IMR-90 (cell line): ENCODE measurements at regions not wholly inside any gene's neighbourhood (a gene's known extent, or its start where the extent isn't known, plus 50 kb on each side); places are given as distances from the start of the nearest gene placed in this dataset.

Source experiments
- ATAC-seq: fragments of 200-7000 bp; cut with Tn5 transposase; 2 replicates; pipeline ENCODE4 v1.9.1; 2020; ENCODE audit warnings: low read depth, mild to moderate bottlenecking, moderate library complexity
- BruUV-seq: library from RNA; stranded (reverse); fragments of 400-500 nt; replicated peaks from 2 replicates; lab custom pipeline; 2021; lab: Mats Ljungman, UMichigan
- CTCF ChIA-PET: fragments of 300-600 bp; formaldehyde crosslinking; extraction: SDS; loops from one replicate; lab custom pipeline; 2021; ENCODE audit warnings: antibody characterized with exemption; lab: Yijun Ruan, JAX
- POLR2A ChIA-PET: fragments of 300-600 bp; sonication (Branson Sonifier 250); formaldehyde crosslinking; loops from one replicate; lab custom pipeline; 2022; ENCODE audit warnings: antibody characterized with exemption; ENCODE audit not compliant: unreplicated experiment; lab: Charles Lee
- DNase-seq: peaks from one replicate; pipeline ENCODE4 v3.0.0; 2013
- H2AFZ ChIP-seq: replicated peaks from 2 replicates; pipeline ENCODE3; 2013; ENCODE audit warnings: low read length, mild to moderate bottlenecking; ENCODE audit not compliant: poor library complexity
- H2AK5ac ChIP-seq: 2 replicates; pipeline ENCODE4 v1.6.1; 2013; ENCODE audit warnings: low read depth, low read length, inconsistent platforms
- H2AK9ac ChIP-seq: replicated peaks from 2 replicates; pipeline ENCODE3; 2013; ENCODE audit warnings: mild to moderate bottlenecking, low read depth, low read length, moderate library complexity; ENCODE audit not compliant: poor library complexity
- H2BK120ac ChIP-seq: 2 replicates; pipeline ENCODE4 v1.6.1; 2013; ENCODE audit warnings: low read depth, low read length, inconsistent platforms
- H2BK15ac ChIP-seq: 3 replicates; pipeline ENCODE4 v1.6.1; 2013; ENCODE audit warnings: low read depth, low read length, inconsistent platforms
- H2BK20ac ChIP-seq: 2 replicates; pipeline ENCODE4 v1.6.1; 2013; ENCODE audit warnings: low read depth, mild to moderate bottlenecking, inconsistent platforms, low read length, moderate library complexity
- H2BK5ac ChIP-seq: 2 replicates; pipeline ENCODE4 v1.6.1; 2013; ENCODE audit warnings: mild to moderate bottlenecking, low read depth, low read length, inconsistent platforms; ENCODE audit not compliant: poor library complexity, severe bottlenecking
- H3K14ac ChIP-seq: replicated peaks from 2 replicates; pipeline ENCODE4 v1.6.1; 2013; ENCODE audit warnings: low read depth, low read length, inconsistent platforms
- H3K18ac ChIP-seq: 2 replicates; pipeline ENCODE4 v1.6.1; 2013; ENCODE audit warnings: low read depth, low read length, control low read depth
- H3K23ac ChIP-seq: 2 replicates; pipeline ENCODE4 v1.6.1; 2013; ENCODE audit warnings: low read depth, low read length, inconsistent platforms
- H3K27ac ChIP-seq: 2 replicates; pipeline ENCODE4 v1.5.1; 2013; ENCODE audit warnings: mild to moderate bottlenecking, control low read depth, low read length; ENCODE audit not compliant: insufficient read depth
- H3K27me3 ChIP-seq: 2 replicates; pipeline ENCODE4 v1.6.1; 2013; ENCODE audit warnings: low read length; ENCODE audit not compliant: control insufficient read depth, insufficient read depth
- H3K36me3 ChIP-seq: 2 replicates; pipeline ENCODE4 v1.6.1; 2013; ENCODE audit warnings: low read length, mixed read lengths; ENCODE audit not compliant: control insufficient read depth, insufficient read depth
- H3K4ac ChIP-seq: 2 replicates; pipeline ENCODE4 v1.6.1; 2013; ENCODE audit warnings: low read depth, low read length, inconsistent platforms
- H3K4me1 ChIP-seq: 2 replicates; pipeline ENCODE4 v1.6.1; 2013; ENCODE audit warnings: low read length, mixed read lengths; ENCODE audit not compliant: control insufficient read depth, insufficient read depth
- H3K4me2 ChIP-seq: 2 replicates; pipeline ENCODE4 v1.6.1; 2013; ENCODE audit warnings: low read depth, mild to moderate bottlenecking, control low read depth, low read length, moderate library complexity
- H3K4me3 ChIP-seq: 2 replicates; pipeline ENCODE4 v1.5.1; 2013; ENCODE audit warnings: low read depth, mild to moderate bottlenecking, control low read depth, low read length, moderate library complexity; ENCODE audit not compliant: insufficient read depth
- H3K56ac ChIP-seq: 2 replicates; pipeline ENCODE4 v1.6.1; 2013; ENCODE audit warnings: low read length, inconsistent platforms; ENCODE audit not compliant: insufficient read depth; ENCODE audit errors: extremely low read depth
- H3K79me1 ChIP-seq, 2 experiments: 2 replicates each; pipeline ENCODE4 v1.6.1; 2013; ENCODE audit warnings: low read length in 2 of 2, inconsistent platforms in 1 of 2, low read depth in 1 of 2
- H3K9ac ChIP-seq: 2 replicates; pipeline ENCODE4 v1.6.1; 2013; ENCODE audit warnings: low read depth, low read length, control low read depth
- H3K9me1 ChIP-seq: 2 replicates; pipeline ENCODE4 v1.6.1; 2013; ENCODE audit warnings: low read length, inconsistent platforms; ENCODE audit not compliant: insufficient read depth
- H3K9me3 ChIP-seq: 2 replicates; pipeline ENCODE4 v1.6.1; 2013; ENCODE audit warnings: low read length; ENCODE audit not compliant: control insufficient read depth, insufficient read depth
- H4K20me1 ChIP-seq: 2 replicates; pipeline ENCODE4 v1.6.1; 2013; ENCODE audit warnings: low read length, inconsistent platforms; ENCODE audit not compliant: insufficient read depth
- H4K5ac ChIP-seq: 2 replicates; pipeline ENCODE4 v1.6.1; 2013; ENCODE audit warnings: mild to moderate bottlenecking, low read depth, low read length, control low read depth
- H4K8ac ChIP-seq, 2 experiments: 2 replicates each; pipeline ENCODE4 v1.6.1; 2013; ENCODE audit warnings: low read depth in 2 of 2, low read length in 2 of 2, control low read depth in 1 of 2, inconsistent platforms in 1 of 2
- H4K91ac ChIP-seq: 2 replicates; pipeline ENCODE4 v1.6.1; 2013; ENCODE audit warnings: low read depth, low read length, inconsistent platforms; ENCODE audit not compliant: insufficient read depth
- CHD1 ChIP-seq: IDR thresholded peaks from 2 replicates; pipeline ENCODE4 v1.6.1; 2012; ENCODE audit warnings: low read depth, low read length, improper control_type of control experiment
- FOS ChIP-seq: fragments of 150-350 bp; IDR thresholded peaks from 2 replicates; pipeline ENCODE4 v1.6.1; 2016; ENCODE audit warnings: low read depth, low read length
- MXI1 ChIP-seq: IDR thresholded peaks from 2 replicates; pipeline ENCODE4 v1.6.1; 2012; ENCODE audit warnings: low read depth, mild to moderate bottlenecking, low read length, moderate library complexity, borderline replicate concordance
- POLR2A ChIP-seq: IDR thresholded peaks from 2 replicates; pipeline ENCODE4 v1.6.1; 2012; ENCODE audit warnings: mild to moderate bottlenecking, low read depth, low read length
- RCOR1 ChIP-seq: IDR thresholded peaks from 2 replicates; pipeline ENCODE4 v1.6.1; 2012; ENCODE audit warnings: mild to moderate bottlenecking, low read length, improper control_type of control experiment; ENCODE audit not compliant: insufficient replicate concordance
- RFX5 ChIP-seq: IDR thresholded peaks from 2 replicates; pipeline ENCODE4 v1.8.0; 2012; ENCODE audit warnings: low read depth, mild to moderate bottlenecking, low read length, moderate library complexity
- WGBS, 2 experiments: methylation state at CpG; one replicate each; pipeline versions ENCODE4 v1.1.5 to v1.1.7; 2013; ENCODE audit warnings: missing lambda C conversion rate in 2 of 2; ENCODE audit not compliant: insufficient read length in 1 of 2; ENCODE audit errors: extremely low coverage in 2 of 2; 5-methylcytosine and 5-hydroxymethylcytosine counted together
- dilution Hi-C: fragments of 300-500 bp; cut with HindIII; formaldehyde crosslinking; loops from one replicate; pipeline ENCODE4 v1.14.3; 2018; ENCODE audit warnings: low sequenced_read_pairs; ENCODE audit not compliant: unreplicated experiment
- in situ Hi-C: fragments of 300-500 bp; cut with MboI; formaldehyde crosslinking; loops from 3 replicates; pipeline ENCODE4 v1.14.3; 2019; ENCODE audit warnings: low sequenced_read_pairs, inconsistent platforms, mixed read lengths
- intact Hi-C: fragments of 100-400 bp; cut with micrococcal nuclease; formaldehyde crosslinking; loops from 2 replicates; pipeline ENCODE4 v1.10.0; 2022
- TF ChIP-seq, protein P1 (sequence below): fragments of 150-350 bp; IDR thresholded peaks from 2 replicates; pipeline ENCODE4 v1.6.1; 2016; ENCODE audit warnings: low read depth, mild to moderate bottlenecking, low read length, moderate library complexity, borderline replicate concordance
- TF ChIP-seq, protein P2 (sequence below): conservative IDR thresholded peaks from 2 replicates; pipeline ENCODE4 v1.5.1; 2012; ENCODE audit warnings: mild to moderate bottlenecking, low read depth, low read length, improper control_type of control experiment

DNA sequence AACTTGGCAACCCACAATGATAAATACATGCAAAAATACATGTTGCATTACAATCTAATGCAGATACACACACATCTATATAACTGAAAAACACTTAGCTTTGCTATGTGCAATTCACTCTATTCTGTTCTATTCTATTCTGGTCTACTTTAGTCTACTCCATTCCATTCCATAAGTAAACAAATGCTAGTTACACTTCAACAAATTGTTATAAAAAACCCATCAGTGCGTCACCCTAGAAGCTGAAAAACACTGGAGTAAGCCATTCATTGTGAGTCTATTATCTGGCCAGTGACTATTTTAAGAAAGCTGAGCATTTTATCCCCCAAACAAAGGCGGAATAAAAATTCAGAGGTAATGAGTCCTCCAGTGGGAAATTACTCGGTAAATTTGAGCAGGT, 315.7 kb upstream of the EPHA7 start:
- Histone ChIP-seq H2AFZ (no peak overlapping the region), H3K18ac (no peak overlapping the region), H3K4ac (no peak overlapping the region), H2AK9ac (no peak overlapping the region), H4K91ac (no peak overlapping the region), H3K27me3 (no peaks in the 10 kb centered on the region), H2BK15ac (no peak overlapping the region), H3K27ac (no peak overlapping the region), H3K4me2 (no peak overlapping the region), H2BK120ac (no peak overlapping the region), H4K5ac (no peak overlapping the region), H2BK5ac (no peak overlapping the region), H2BK20ac (no peak overlapping the region), H4K8ac (no peak overlapping the region), H2AK5ac (no peak overlapping the region), H3K23ac (no peak overlapping the region), H3K56ac (no peak overlapping the region), H4K20me1 (no peaks in the 10 kb centered on the region), H3K36me3 (no peaks in the 10 kb centered on the region), H3K4me1 (no peaks in the 10 kb centered on the region), H3K9me1 (no peaks in the 10 kb centered on the region), H3K4me3 (no peak overlapping the region), H3K79me1 (no peaks in the 10 kb centered on the region), H3K9me3 (no peaks in the 10 kb centered on the region), H3K14ac (no peak overlapping the region), H3K9ac (no peak overlapping the region)
- DNase-seq (no peak), ATAC-seq (no peak)
- ChIA-PET POLR2A (no interaction called here), CTCF (no interaction called here)
- no CpG with 5 or more reads among the region's 3 CpGs for WGBS, 2 experiments
- dilution Hi-C loops (no loop called here), intact Hi-C loops (no loop called here), in situ Hi-C loops (no loop called here)
- TF ChIP-seq RFX5 (no peak), MXI1 (no peak), FOS (no peak), RCOR1 (no peak), CHD1 (no peak), POLR2A (no peak)
- TF ChIP-seq, protein P1, sequence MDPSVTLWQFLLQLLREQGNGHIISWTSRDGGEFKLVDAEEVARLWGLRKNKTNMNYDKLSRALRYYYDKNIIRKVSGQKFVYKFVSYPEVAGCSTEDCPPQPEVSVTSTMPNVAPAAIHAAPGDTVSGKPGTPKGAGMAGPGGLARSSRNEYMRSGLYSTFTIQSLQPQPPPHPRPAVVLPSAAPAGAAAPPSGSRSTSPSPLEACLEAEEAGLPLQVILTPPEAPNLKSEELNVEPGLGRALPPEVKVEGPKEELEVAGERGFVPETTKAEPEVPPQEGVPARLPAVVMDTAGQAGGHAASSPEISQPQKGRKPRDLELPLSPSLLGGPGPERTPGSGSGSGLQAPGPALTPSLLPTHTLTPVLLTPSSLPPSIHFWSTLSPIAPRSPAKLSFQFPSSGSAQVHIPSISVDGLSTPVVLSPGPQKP, result no peak
- TF ChIP-seq, protein P2, sequence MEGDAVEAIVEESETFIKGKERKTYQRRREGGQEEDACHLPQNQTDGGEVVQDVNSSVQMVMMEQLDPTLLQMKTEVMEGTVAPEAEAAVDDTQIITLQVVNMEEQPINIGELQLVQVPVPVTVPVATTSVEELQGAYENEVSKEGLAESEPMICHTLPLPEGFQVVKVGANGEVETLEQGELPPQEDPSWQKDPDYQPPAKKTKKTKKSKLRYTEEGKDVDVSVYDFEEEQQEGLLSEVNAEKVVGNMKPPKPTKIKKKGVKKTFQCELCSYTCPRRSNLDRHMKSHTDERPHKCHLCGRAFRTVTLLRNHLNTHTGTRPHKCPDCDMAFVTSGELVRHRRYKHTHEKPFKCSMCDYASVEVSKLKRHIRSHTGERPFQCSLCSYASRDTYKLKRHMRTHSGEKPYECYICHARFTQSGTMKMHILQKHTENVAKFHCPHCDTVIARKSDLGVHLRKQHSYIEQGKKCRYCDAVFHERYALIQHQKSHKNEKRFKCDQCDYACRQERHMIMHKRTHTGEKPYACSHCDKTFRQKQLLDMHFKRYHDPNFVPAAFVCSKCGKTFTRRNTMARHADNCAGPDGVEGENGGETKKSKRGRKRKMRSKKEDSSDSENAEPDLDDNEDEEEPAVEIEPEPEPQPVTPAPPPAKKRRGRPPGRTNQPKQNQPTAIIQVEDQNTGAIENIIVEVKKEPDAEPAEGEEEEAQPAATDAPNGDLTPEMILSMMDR, result no peak
- no TSS peak for BruUV-seq
